Activated CD4-positive, alpha-beta T cell treated with anti-CD3 and anti-CD28 coated beads for 1 hour (primary cell): ENCODE measurements at regions not wholly inside any gene's neighbourhood (a gene's known extent, or its start where the extent isn't known, plus 50 kb on each side); places are given as distances from the start of the nearest gene placed in this dataset.

ENCODE experiments used
- DNase-seq: peaks from one replicate; pipeline ENCODE4 v3.0.0-alpha.2; 2020

- no peak for DNase-seq
Observed at GRCh38 chr20:24256307-24256706, 213.1 kb upstream of the SYNDIG1 start.

GRCh38 chr20:24254480-24254879 is 214.9 kb upstream of the SYNDIG1 start:
- DNase-seq, result no peak

GRCh38 chr20:24253321-24253720 is 216.1 kb upstream of the SYNDIG1 start:
- no peak for DNase-seq

GRCh38 chr20:24245094-24245493 is 224.3 kb upstream of the SYNDIG1 start:
- no peak for DNase-seq

- DNase-seq, result no peak
Observed at GRCh38 chr20:24242763-24243162, 226.7 kb upstream of the SYNDIG1 start.

GRCh38 chr20:24241466-24241865 is 228.0 kb upstream of the SYNDIG1 start:
- DNase-seq, result no peak

- no peak for DNase-seq
Observed at GRCh38 chr20:24236963-24237362, 232.5 kb upstream of the SYNDIG1 start.

- DNase-seq, result no peak
Observed at GRCh38 chr20:24236201-24236600, 233.2 kb upstream of the SYNDIG1 start.

- DNase-seq, result no peak
Observed at GRCh38 chr20:24235296-24236175, 233.9 kb upstream of the SYNDIG1 start.

GRCh38 chr20:24227600-24227999 is 239.0 kb upstream of the GGTLC1 start:
- no peak for DNase-seq

GRCh38 chr20:24212494-24212893 is 223.9 kb upstream of the GGTLC1 start:
- no peak for DNase-seq

- DNase-seq, result no peak
Observed at GRCh38 chr20:24211972-24212371, 223.4 kb upstream of the GGTLC1 start.

- no peak for DNase-seq
Observed at GRCh38 chr20:24210356-24210755, 221.8 kb upstream of the GGTLC1 start.

GRCh38 chr20:24208652-24209051 is 220.1 kb upstream of the GGTLC1 start:
- no peak for DNase-seq

GRCh38 chr20:24207803-24208300 is 219.3 kb upstream of the GGTLC1 start:
- DNase-seq, result no peak

- no peak for DNase-seq
Observed at GRCh38 chr20:24206995-24207394, 218.4 kb upstream of the GGTLC1 start.

- no peak for DNase-seq
Observed at GRCh38 chr20:24203526-24204183, 215.1 kb upstream of the GGTLC1 start.

GRCh38 chr20:24199501-24199900 is 210.9 kb upstream of the GGTLC1 start:
- DNase-seq, result no peak

GRCh38 chr20:24194143-24194542 is 205.6 kb upstream of the GGTLC1 start:
- no peak for DNase-seq

GRCh38 chr20:24190905-24191304 is 202.3 kb upstream of the GGTLC1 start:
- no peak for DNase-seq

- DNase-seq, result no peak
Observed at GRCh38 chr20:24185791-24186190, 197.2 kb upstream of the GGTLC1 start.

GRCh38 chr20:24181151-24181550 is 192.6 kb upstream of the GGTLC1 start:
- no peak for DNase-seq

GRCh38 chr20:24169256-24169655 is 180.7 kb upstream of the GGTLC1 start:
- no peak for DNase-seq

- DNase-seq, result no peak
Observed at GRCh38 chr20:24166412-24166811, 177.8 kb upstream of the GGTLC1 start.

GRCh38 chr20:24166123-24166381 is 177.5 kb upstream of the GGTLC1 start:
- no peak for DNase-seq
